ENCODE measurements at regions not wholly inside any gene's neighbourhood (a gene's known extent, or its start where the extent isn't known, plus 50 kb on each side); places are given as distances from the start of the nearest gene placed in this dataset.

DNA sequence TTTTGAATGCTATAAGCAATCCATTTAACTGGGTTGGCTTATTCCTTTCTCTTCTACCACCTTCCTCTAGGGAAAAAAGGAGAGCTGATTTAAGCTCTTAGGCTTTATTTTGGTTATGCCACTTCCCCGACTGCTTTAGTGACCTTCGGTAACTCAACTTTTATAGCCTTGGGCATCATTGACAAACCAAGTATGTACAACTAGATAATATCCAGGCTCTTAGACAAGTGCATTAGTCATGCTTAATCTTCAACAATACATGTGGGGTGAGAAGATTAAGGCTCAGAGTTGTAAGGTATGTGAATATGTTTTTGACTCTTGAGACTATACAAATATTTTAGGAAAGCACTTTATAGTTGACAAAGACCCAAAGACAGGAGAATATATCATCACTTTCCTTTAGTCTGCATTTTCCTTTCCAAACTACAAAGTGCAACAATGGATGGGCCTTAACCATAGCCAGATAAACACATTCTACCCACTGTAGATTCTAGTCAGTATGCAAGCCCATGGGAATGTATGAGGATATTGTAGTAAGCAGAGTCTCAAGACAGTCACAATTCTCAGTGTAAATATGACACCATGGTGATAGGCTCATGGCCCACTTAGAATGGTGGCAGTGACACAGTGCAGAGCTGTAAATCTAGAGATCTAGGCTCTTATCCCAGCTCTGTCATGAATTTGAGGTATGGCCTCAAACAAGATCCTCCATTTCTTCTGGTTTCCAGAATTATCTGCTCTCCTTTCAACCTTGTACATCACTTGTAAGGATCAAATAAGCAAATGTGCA, 1117.3 kb downstream of the SORCS3 start:
- TF ChIP-seq, protein P1, sequence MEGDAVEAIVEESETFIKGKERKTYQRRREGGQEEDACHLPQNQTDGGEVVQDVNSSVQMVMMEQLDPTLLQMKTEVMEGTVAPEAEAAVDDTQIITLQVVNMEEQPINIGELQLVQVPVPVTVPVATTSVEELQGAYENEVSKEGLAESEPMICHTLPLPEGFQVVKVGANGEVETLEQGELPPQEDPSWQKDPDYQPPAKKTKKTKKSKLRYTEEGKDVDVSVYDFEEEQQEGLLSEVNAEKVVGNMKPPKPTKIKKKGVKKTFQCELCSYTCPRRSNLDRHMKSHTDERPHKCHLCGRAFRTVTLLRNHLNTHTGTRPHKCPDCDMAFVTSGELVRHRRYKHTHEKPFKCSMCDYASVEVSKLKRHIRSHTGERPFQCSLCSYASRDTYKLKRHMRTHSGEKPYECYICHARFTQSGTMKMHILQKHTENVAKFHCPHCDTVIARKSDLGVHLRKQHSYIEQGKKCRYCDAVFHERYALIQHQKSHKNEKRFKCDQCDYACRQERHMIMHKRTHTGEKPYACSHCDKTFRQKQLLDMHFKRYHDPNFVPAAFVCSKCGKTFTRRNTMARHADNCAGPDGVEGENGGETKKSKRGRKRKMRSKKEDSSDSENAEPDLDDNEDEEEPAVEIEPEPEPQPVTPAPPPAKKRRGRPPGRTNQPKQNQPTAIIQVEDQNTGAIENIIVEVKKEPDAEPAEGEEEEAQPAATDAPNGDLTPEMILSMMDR (IDR thresholded peaks at IDR 0.05): no peak
- no peak for TF ChIP-seq POLR2A (IDR thresholded peaks at IDR 0.05)

Measured in uterus (tissue), 2 donors.